Mesothelial cell of epicardium (in vitro differentiated cells): ENCODE measurements at regions not wholly inside any gene's neighbourhood (a gene's known extent, or its start where the extent isn't known, plus 50 kb on each side); places are given as distances from the start of the nearest gene placed in this dataset.

Experiments
- DNase-seq, 2 experiments: peaks; one replicate each; pipeline ENCODE4 v3.0.0; 2021; ENCODE audit warnings: low spot score in 2 of 2; ENCODE audit not compliant: unreplicated experiment in 2 of 2
- H3K27ac Mint-ChIP-seq: 2 replicates; pipeline ENCODE4 v1.8.0; 2021; ENCODE audit warnings: mixed read lengths
- H3K27me3 Mint-ChIP-seq: 2 replicates; pipeline ENCODE4 v1.8.0; 2021; ENCODE audit warnings: low read depth, mixed read lengths
- H3K36me3 Mint-ChIP-seq: 2 replicates; pipeline ENCODE4 v1.8.0; 2021; ENCODE audit warnings: mixed read lengths
- H3K4me1 Mint-ChIP-seq: 2 replicates; pipeline ENCODE4 v1.8.0; 2021; ENCODE audit warnings: mixed read lengths
- H3K4me3 Mint-ChIP-seq: 2 replicates; pipeline ENCODE4 v1.8.0; 2021; ENCODE audit warnings: mild to moderate bottlenecking, moderate library complexity, mixed read lengths
- H3K9me3 Mint-ChIP-seq: 2 replicates; pipeline ENCODE4 v1.8.0; 2021; ENCODE audit warnings: mixed read lengths
- TF ChIP-seq, protein P1 (sequence below): fragments of 200-600 bp; sonication (generic); IDR thresholded peaks from one replicate; pipeline ENCODE4 v1.5.0; 2021; ENCODE audit warnings: antibody characterized with exemption; ENCODE audit not compliant: unreplicated experiment

DNA sequence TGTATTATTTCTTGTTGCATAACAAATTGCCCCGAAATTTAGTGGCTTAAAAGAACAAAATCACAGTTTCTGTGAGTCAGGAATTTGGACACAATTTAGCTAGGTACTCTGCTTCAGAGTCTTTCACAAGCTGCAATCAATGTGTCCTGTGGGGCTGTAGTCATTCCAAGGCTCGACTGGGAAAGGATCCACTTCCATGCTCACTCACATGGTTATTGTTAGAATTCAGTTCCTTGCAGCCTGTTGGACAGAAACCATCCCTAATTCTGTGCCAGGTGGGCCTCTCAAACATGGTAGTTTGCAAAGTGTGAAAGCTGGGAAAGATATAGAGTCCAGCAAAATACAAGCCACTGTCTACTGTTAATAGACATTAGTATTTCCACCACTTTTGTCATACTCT lies 59.7 kb upstream of the ARID2 start:
- H3K4me3 Mint-ChIP-seq, result no peak overlapping the region
- no peaks in the 10 kb centered on the region for H3K36me3 Mint-ChIP-seq
- H3K27ac Mint-ChIP-seq, result no peak overlapping the region
- DNase-seq, result no peak
- TF ChIP-seq, protein P1, sequence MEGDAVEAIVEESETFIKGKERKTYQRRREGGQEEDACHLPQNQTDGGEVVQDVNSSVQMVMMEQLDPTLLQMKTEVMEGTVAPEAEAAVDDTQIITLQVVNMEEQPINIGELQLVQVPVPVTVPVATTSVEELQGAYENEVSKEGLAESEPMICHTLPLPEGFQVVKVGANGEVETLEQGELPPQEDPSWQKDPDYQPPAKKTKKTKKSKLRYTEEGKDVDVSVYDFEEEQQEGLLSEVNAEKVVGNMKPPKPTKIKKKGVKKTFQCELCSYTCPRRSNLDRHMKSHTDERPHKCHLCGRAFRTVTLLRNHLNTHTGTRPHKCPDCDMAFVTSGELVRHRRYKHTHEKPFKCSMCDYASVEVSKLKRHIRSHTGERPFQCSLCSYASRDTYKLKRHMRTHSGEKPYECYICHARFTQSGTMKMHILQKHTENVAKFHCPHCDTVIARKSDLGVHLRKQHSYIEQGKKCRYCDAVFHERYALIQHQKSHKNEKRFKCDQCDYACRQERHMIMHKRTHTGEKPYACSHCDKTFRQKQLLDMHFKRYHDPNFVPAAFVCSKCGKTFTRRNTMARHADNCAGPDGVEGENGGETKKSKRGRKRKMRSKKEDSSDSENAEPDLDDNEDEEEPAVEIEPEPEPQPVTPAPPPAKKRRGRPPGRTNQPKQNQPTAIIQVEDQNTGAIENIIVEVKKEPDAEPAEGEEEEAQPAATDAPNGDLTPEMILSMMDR, result no peak
- H3K9me3 Mint-ChIP-seq, result no peaks in the 10 kb centered on the region
- no peaks in the 10 kb centered on the region for H3K27me3 Mint-ChIP-seq
- H3K4me1 Mint-ChIP-seq, result peaks cover 4% of the 10 kb centered on the region

DNA sequence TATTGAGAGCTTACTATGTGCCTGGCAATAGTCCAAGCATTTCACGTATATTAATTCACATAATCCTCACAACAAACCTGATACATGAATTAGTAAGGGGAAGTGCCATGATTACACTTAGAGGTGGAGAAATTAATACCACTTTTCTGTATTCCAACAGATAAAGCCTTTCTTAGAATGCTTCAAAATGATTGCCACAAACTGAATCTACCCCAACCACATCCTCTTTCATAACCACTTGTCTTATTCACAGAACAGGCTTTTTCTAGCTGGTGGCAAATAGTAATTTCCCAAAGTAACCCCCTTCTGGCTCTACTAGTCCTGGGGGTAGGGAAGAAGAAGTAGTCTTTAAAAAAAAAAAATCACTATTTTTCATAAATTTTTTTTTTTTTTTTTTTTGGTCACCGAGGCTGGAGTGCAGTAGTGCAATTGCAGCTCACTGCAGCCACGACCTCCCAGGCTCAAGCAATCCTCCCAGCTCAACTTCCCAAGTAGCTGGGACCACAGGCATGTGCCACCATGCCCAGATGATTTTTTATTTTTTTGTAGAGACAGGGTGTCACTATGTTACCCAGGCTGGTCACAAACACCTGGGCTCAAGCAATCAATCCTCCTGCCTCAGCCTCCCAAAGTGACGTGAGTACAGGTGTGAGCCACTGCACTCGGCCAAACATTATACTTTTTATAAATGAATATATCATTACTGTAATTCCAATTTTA lies 59.0 kb upstream of the ARID2 start:
- no peak overlapping the region for H3K4me3 Mint-ChIP-seq
- no peaks in the 10 kb centered on the region for H3K9me3 Mint-ChIP-seq
- no peak for DNase-seq
- H3K4me1 Mint-ChIP-seq, result peaks cover 4% of the 10 kb centered on the region
- no peak overlapping the region for H3K27ac Mint-ChIP-seq
- TF ChIP-seq, protein P1, result no peak
- no peaks in the 10 kb centered on the region for H3K36me3 Mint-ChIP-seq
- no peaks in the 10 kb centered on the region for H3K27me3 Mint-ChIP-seq

DNA sequence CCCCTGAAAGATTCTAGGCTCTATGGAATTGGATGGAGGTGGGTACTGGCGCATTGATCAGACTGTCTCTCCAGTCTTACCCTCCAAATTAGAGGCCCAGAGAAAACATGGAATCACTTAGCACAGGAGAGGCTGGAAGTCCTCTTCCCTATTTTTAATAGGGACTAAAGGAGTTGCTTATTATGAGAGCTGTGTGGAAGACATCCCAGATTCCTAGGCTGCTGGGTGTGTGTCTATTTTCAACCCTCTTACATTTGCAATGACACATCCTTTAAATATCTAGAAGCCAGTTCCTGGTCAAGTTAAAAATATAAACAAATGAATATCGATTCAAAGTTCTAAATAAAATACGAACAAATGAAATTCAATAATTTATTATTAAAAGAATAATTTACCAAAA lies 58.3 kb upstream of the ARID2 start:
- no peak for DNase-seq
- no peaks in the 10 kb centered on the region for H3K9me3 Mint-ChIP-seq
- no peak overlapping the region for H3K27ac Mint-ChIP-seq
- TF ChIP-seq, protein P1, result no peak
- H3K36me3 Mint-ChIP-seq, result no peaks in the 10 kb centered on the region
- H3K27me3 Mint-ChIP-seq, result no peaks in the 10 kb centered on the region
- peaks cover 4% of the 10 kb centered on the region for H3K4me1 Mint-ChIP-seq
- no peak overlapping the region for H3K4me3 Mint-ChIP-seq

DNA sequence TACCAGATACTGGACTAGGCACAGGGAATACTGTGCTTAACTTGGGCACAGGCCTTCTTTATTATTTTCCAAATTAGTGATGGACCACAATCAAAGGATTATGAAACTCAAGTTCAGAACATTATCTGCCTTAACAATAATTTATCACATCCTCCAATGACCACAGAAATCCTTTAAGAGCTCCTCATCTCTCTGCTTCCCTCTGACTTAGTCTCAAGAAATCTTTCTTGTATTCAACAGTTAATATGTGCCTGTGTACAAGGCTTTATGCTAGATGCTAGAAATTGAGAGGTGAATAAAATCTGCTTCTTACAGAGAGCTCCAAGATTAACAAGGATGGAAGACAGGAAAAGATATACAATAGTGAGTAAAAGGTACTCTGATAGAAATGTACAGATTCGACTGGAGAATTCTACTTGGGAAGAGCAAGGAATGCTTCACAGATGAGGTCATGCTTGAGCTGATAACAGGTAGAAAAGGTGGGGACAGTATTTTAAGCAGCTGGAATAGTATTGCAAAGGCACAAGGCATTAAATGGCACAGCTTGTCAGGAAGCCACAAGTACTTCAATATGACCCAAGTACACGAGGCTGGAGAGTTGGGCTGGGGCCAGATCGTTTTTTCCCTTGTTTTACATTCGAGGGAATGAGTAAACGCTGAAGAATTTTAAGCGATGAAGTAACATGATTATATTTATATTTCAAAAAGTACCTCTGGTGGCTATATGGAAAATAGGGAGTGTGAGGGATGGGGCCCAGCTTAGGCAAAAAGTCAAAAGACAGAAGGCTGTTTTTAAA lies 55.1 kb upstream of the ARID2 start:
- Mint-ChIP-seq H3K36me3 (no peaks in the 10 kb centered on the region), H3K27ac (no peak overlapping the region), H3K4me3 (no peak overlapping the region), H3K4me1 (no peaks in the 10 kb centered on the region), H3K9me3 (no peaks in the 10 kb centered on the region), H3K27me3 (no peaks in the 10 kb centered on the region)
- DNase-seq, result peak in 1 of 2 experiments; percentile 41
- TF ChIP-seq, protein P1, result no peak

DNA sequence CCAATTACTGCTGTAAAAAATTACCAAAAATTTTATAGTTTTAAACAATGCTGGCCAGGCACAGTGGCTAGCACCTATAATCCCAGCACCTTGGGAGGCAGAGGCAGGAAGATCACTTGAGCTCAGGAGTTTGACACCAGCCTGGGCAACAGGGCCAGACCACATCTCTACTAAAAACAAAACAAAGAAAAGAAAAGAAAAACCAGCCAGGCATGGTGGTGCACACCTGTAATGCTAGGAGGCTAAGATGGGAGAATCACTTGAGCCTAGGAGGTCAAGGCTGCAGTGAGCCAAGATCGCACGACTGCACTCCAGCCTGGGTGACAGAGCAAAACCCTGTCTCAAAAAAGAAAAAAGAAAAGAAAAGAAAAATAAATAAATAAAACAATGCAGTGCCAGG lies 54.0 kb upstream of the ARID2 start:
- no peaks in the 10 kb centered on the region for H3K9me3 Mint-ChIP-seq
- no peak overlapping the region for H3K4me3 Mint-ChIP-seq
- no peak overlapping the region for H3K27ac Mint-ChIP-seq
- no peaks in the 10 kb centered on the region for H3K4me1 Mint-ChIP-seq
- no peaks in the 10 kb centered on the region for H3K36me3 Mint-ChIP-seq
- DNase-seq, result no peak
- H3K27me3 Mint-ChIP-seq, result no peaks in the 10 kb centered on the region
- TF ChIP-seq, protein P1, result no peak
